NCI-H524 treated with DMSO at 0.1 percent for 48 hours (cell line): ENCODE measurements at regions not wholly inside any gene's neighbourhood (a gene's known extent, or its start where the extent isn't known, plus 50 kb on each side); places are given as distances from the start of the nearest gene placed in this dataset.

Experiments
- DNase-seq: peaks from one replicate; lab custom pipeline; 2025; lab: John Stamatoyannopoulos, UW

DNA sequence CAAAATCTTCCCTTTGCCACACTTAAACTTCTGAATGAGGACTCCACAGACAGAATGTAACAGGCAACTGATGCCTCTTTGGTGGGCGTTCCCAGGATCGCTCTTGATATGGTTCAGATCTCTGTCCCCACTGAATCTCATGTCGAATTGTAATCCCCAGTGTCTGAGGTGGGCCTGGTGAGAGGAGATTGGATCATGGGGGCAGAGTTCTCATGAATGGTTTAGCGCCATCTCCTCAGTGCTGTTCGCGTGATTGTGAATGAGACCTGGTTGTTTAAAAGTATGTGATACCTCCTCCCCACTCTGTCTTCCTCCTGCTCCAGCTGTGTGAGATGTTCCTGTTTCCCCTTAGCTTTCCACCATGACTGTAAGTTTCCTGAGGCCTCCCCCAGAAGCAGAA is 111.1 kb upstream of the SLC66A3 start:
- DNase-seq, result no peak

DNA sequence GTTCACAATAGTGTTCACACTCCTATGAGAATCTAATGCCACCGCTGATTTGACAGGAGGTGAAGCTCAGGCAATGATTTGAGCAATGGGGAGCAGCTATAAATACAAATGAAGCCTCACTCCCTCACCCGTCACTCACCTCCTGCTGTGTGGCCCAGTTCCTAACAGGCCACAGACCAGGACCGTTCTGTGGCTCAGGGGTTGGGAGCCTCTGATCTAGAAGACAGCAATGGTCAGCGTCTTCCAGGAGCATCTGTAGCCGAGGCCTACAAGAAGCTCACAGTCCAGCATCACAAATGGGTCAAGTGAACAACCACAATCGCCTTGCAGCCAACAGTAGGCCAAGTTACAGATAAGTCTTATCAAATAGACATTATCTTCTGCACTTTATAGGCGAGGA is 110.0 kb upstream of the SLC66A3 start:
- no peak for DNase-seq

GRCh38 chr2:11048335-11049008 is 106.8 kb upstream of the SLC66A3 start:
- DNase-seq, result no peak

DNA sequence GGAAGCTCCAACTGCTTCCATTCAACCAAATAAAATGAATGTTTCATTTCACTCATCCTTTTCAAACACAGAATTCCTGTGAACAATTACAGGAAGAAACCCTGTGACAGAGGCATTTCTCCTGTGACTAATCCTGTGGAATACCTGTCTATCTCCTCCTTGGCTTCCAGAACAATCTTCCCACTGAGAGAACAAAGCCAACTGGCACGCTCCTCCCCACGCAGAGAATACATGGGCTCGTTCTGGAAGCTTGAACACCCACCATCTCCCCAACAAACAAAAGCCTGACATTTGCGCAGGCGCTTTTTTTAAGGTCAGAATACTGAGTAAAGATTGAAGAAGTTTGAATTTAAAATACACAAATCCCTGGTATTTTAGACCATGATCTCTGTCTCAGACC is 104.7 kb upstream of the SLC66A3 start:
- no peak for DNase-seq

- DNase-seq, result no peak
Observed at GRCh38 chr2:11051280-11051679, 104.0 kb upstream of the SLC66A3 start.

GRCh38 chr2:11053546-11053945 is 101.7 kb upstream of the SLC66A3 start:
- no peak for DNase-seq

GRCh38 chr2:11054783-11055678 is 100.2 kb upstream of the SLC66A3 start:
- no peak for DNase-seq

- no peak for DNase-seq
Observed at GRCh38 chr2:11055679-11056215, 99.5 kb upstream of the SLC66A3 start.

GRCh38 chr2:11056614-11057013 is 98.7 kb upstream of the SLC66A3 start:
- peak; percentile 54 for DNase-seq

DNA sequence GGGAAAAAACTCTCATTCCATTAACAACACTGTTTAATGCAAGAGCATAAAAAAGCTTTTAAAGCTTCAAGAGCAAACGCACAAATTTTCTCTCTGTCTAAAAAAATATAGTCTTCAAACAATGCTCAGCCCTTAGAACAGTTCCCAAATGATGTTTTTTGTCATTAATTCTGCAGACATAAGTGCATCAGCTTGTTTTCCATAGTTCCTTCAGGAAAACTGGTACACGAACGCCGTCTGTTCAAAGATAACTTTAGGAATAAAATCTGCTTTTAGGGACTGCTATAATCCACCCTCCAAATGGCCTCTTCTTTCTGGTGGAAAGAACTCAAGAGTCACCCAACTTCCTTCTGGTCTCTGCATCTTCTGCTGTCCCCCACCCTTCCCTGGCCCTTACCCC is 98.2 kb upstream of the SLC66A3 start:
- DNase-seq, result no peak

DNA sequence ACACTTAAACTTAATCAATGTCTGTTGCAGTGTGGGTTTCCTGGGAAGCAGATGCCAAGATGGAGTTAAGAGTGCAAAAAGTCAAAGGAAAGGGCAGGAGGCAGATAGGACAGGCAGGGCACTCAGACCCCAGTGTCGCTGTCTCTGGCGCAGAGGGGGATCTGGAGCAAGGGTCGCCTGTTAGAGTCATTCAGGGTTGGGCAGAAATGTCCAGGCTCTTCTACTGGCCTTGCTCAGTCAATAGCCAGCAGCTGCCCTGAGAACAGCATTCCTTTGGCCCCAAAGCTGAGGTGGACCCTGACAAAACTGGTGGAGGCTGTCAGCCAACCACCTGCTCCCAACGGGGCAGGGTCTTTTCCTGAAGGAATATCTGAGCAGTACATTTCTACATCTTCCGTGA is 97.1 kb upstream of the SLC66A3 start:
- no peak for DNase-seq

GRCh38 chr2:11060376-11061169 is 94.7 kb upstream of the SLC66A3 start:
- no peak for DNase-seq

GRCh38 chr2:11065833-11066485 is 89.3 kb upstream of the SLC66A3 start:
- DNase-seq, result no peak

- DNase-seq, result no peak
Observed at GRCh38 chr2:11067221-11068078, 87.8 kb upstream of the SLC66A3 start.

GRCh38 chr2:11068079-11068741 is 87.1 kb upstream of the SLC66A3 start:
- DNase-seq, result no peak

DNA sequence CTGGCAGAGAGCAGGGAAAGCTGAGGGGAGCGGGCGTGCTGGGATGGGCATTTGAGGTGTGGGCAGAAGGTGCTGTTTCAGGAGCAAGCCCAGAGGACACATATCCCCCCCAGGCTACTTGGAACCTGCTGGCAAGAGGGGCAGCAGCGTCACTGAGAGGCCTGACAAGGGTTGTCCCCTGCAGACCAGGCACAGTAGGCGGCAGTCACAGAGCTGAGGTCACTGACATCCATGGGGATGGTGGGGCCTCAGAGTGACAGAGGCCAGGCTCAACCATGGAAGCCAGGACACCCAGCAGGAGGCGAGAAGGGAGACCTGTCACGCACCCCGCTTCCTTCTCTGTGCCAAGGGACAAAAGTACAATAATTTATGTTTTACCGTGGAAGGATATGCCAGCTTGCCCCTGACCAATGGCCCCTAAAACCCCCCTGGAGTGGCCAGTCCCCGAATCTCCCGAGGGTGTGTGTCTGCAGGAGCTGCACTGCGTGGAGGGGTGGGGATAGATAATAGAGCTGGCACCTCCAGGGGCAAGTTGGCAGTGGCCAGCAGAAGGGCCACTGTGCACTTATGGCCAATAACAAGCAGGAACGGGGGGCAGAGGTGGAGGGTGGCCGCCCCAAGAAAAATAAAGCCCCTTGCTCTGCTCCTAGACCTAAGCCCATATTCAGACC is 86.3 kb upstream of the SLC66A3 start:
- no peak for DNase-seq

DNA sequence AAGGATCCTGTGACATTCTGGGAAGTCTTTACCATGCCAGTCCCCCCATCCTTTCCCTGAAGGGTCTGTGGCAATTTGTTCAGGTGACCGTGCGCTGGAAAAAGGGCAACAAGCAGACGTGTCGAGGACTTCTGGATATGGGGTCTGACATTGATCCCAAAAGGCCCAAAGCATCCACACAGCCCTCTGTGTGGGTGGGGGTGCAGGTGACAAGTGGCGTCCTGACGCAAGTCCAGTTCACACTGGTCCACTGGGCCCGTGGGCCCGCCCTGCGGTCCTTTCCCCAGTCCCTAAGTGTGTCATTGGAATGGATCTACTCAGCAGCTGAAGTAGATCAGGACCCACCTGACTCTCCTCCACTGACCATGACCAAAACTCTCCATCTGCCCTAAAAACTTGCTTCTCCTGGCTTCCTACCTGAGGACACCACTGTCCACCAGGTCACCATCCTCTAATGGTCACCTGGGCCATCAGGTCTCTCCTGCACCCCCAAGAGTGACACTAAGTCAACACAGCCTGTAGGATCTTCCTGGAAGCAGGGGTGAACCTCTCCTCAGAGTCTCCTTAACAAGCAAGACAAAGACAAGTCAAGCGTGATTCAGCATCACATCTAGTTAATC is 85.6 kb upstream of the SLC66A3 start:
- no peak for DNase-seq

DNA sequence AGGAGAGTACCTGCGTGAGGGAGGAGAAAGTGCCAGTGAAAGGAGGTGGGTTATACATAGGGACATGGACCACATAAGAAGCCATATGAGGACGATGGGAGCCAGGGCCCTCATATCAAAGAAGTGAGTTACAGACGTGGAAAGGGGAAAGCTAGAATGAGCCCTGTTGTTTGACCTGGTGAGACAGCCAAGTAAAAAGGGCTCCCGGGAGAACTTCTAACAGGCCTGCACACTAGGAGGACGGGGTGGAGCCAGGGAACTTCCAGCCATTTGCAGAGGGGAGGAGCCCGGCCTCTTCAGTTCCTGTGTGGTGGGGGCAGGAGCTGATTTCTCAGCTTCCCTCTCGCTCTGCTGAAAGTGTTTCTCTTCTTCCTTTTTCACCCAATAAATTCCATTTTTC is 84.1 kb upstream of the SLC66A3 start:
- DNase-seq, result no peak

GRCh38 chr2:11071939-11072338 is 83.3 kb upstream of the SLC66A3 start:
- no peak for DNase-seq
